ENCODE measurements at regions not wholly inside any gene's neighbourhood (a gene's known extent, or its start where the extent isn't known, plus 50 kb on each side); places are given as distances from the start of the nearest gene placed in this dataset.

DNA sequence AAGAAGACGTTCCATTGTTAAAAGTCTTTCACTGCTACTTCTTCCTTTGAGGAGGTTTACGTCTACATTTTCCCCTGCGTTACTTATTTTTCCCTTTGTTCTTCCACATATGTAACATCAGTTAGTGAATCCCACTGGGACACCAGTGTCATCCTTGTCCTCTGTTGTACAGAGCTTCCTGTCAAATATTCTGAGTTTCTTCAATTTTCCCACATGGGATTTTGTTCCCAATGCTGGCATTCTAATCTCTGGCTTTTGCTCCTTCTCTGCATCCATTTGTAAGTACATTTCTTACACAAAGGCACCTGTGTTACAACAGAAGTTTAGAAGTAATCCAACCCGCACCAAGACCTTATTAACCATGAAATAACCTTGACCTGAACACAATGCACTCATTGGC is 627.4 kb upstream of the PFKP start:
- DNase-seq (ENCODE audit: low spot score), result no peak

DNA sequence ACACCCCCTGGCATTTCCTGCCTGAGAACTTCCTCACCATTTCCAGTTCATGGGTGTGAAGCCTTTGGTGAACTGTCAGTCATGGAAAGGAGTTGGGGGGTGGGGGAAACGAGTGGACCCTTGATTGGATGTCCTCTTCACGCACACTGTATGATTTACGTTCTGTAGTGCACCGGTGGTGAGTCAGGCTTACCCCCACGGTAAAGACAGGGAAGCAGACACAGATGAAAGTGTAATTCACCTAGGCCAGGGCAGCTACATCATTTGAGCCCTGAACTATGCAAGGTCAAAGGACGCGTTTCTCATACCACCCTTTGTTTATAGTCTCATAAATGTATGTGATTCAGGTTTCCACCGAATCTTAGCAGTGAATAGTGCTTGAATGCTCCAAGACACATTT is 628.3 kb upstream of the PFKP start:
- DNase-seq (ENCODE audit: low spot score), result no peak

DNA sequence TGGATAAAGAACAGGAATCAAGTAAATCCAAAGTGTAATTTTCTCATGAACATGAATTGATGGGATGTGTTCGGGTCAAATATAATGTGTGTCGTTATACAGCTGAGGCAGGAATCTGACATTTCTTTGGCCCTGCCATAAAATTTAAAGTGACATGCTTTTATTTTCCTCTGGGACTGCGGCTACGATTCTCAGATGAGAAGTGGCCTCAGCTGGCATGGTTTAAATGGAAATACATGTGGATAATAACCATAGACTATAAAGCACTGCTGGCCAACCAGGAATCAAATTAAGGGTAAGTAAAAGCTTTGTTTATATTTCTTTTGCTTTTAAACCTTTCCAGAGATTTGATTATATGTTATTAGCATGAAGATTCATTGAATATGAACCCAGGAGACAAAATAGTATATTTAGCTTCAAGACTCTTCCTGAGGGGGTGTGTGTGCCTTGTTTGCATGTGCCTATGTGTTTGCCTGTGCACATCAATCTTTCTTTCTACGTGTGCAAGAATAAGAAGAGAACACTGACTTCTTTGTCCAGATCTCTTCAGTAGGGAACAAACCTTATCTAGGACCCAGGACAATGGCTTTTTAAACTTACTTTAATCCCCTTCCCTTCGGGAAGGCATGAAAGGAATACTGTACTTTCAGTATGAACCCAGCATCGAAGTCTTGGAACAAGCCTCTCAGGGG is 629.0 kb upstream of the PFKP start:
- DNase-seq (ENCODE audit: low spot score), result no peak

- DNase-seq (ENCODE audit: low spot score), result no peak
Observed at GRCh38 chr10:2436933-2437332, 630.4 kb upstream of the PFKP start.

DNA sequence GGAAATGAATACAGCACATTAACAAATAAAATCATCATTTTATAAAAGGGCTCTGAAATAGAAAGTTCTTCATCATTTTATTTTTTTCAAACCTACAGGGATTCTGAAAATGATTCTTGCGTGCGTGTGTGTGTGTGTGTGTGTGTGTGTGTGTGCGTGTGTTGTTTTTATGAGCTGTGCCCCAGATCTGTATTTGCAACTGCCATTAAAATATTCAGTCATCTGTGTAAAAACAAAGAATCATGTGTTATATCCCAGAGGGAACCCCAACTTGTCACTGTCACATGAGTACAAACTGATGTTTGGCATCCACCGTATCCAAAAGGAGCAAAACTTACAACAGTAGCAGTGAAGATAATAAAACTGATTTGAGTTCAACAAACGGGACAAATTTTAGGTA is 635.4 kb upstream of the PFKP start:
- DNase-seq (ENCODE audit: low spot score), result no peak

DNA sequence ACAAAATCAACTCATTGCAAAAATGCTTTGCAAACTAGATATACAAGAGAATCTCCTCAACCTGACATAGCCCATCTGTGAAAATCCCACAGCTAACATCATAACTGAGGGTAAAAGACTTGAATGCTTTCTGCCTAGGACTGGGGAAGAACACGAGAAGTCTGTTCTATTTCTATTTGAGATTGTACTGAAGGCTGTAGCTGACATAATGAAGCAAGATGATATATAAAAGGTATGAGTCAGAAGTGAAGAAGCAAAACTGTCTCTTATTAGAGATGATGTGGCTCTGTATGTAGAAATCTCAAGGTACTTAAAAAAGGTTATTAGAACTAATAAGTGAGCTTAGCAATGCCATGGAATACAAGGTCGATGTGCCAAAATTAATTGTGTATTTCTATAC is 639.9 kb upstream of the PFKP start:
- DNase-seq (ENCODE audit: low spot score), result no peak

GRCh38 chr10:2425320-2425719 is 642.0 kb upstream of the PFKP start:
- DNase-seq (ENCODE audit: low spot score), result no peak

DNA sequence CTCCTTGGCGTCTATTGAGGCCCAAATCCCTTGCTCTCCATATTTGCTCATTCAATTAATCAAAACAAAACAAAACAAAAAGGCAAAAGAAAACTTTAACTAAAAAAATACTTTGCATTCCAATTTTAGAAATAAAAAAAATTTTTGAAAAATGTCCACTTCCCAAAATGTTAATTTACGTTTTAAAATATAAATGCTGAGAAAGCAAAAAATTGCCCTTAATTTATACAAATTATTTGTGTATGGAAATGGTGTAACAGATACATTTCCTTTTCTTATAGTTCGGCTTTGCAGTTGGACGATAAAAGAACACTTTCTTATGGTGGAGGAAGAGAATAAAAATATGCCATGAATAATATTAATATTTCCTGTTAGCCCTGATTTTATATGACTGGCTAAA is 652.8 kb upstream of the PFKP start:
- no peak for DNase-seq (ENCODE audit: low spot score)

DNA sequence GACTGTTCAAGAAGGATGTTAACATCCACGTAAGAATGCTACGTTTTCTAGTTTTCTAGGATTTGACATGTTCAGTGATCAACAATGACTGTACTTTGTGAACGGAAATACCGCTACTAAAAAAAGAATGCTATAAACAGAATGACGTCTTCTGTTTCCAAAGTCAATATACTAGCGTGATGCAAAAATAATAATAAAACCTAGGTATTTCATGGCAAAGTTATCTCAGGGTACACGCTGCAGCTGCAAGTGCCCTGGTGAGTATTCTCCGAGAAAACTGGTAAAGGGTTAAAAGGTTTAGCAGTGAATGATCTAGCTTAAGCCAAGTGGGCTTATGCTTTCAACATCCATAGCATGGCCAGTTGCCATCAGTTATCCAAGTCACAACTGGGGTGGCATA is 653.3 kb upstream of the PFKP start:
- DNase-seq (ENCODE audit: low spot score), result no peak

DNA sequence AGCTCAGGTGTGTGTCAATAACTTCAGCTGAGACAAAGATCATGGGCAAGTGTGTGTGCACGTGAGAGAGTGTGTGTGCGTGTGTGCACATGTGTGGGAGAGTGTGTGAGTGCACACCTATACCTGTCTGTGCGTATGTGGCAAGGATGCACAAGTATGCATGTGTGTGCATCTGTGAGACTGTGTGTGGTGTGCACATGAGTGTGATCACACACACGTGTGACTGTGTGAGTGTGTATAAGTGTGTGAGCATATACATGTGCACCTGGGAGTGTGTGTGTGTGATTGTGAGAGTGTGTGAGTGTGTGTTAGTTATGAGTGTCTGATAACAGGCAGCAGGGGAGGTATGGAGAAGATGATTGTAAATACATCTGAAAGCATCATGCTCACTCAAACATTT is 657.3 kb upstream of the PFKP start:
- no peak for DNase-seq (ENCODE audit: low spot score)

GRCh38 chr10:2401459-2401858 is 664.1 kb upstream of the ADARB2 start:
- no peak for DNase-seq (ENCODE audit: low spot score)

DNA sequence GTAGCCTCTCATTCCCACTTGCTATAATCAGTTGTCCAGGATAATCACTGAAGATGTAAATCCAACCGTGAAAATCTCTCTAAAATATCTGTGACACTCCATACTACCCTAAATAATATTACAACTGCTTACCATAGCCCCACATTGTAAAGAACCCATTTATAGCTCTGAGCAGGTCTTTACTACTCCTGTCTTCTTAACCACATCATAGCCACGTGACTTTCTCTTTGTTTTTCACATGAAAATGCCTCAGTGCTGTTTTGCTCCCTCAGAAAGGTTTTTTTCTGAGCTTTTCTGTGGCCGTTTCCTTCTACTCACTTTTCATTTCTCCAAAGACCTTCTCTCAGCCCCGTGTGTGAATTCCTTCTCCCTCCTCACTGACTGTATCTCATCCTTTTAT is 662.2 kb upstream of the ADARB2 start:
- DNase-seq (ENCODE audit: low spot score), result no peak

- DNase-seq (ENCODE audit: low spot score), result peak; percentile 26
Observed at GRCh38 chr10:2392145-2392812, 655.0 kb upstream of the ADARB2 start.

DNA sequence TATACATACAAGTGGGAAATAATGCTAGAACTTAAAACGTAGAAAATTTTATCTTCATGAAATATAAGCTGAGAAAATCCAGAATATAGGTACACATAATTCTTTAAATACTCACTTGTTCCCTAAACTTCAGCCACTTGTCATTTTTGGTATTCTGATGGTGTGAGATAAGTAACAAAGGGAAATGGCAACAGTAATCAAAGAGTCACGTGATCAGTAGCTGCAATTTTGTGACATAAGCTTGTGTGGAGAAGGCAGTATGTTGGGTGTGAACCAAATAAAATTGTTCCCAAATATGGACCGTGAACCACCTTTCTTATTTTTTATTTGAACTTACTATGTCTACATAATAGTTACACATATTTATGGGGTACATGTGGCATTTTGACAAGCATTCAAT is 650.3 kb upstream of the ADARB2 start:
- DNase-seq (ENCODE audit: low spot score), result no peak

GRCh38 chr10:2387261-2387660 is 649.9 kb upstream of the ADARB2 start:
- DNase-seq (ENCODE audit: low spot score), result no peak

DNA sequence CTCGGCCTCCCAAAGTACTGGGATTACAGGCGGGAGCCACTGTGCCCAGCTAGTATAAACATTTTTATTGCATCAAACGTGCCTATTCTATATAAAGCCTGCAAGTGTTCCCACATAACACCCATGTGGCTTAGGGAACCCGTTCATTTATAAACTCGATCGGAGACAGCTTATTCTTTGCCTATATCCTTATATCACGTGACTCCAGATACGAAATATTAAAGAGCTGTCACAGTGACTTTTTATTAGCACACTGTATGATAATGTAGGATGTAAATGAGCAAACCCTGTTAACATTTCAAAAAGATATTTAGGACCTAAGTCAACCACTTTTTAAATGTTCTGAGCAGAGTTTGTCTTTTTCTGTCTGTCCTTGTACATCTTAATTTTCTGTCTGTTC is 642.9 kb upstream of the ADARB2 start:
- no peak for DNase-seq (ENCODE audit: low spot score)

GRCh38 chr10:2367083-2367482 is 629.8 kb upstream of the ADARB2 start:
- no peak for DNase-seq (ENCODE audit: low spot score)

DNA sequence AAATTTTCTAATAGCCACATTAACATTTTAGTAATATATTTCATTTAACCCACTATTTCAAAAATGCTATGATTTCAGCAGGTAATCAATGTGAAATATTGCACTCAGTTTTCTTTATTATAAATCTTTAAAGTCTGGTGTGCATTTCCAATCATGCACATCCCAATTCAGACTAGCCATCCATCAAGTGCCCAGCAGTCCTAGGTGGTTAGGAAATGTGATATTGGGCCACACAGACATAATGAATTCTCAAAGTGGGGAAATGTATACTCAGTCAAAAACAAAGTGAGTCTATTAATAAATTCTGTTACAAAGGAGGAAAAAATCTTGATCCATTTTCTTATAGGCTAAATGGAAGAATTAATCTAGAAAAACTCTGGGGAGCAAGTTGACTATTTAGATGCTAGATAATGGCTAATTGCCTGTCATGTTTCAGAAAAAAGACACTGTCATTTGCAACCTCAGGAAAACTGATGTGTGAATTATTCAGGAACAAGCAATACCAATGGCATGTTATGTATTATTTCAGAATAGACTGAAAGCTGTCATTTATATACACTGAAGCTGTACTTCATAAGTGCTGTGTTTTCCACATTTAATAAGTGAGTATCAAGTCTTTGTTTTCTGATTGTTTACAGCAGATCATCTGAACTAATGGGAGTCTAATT is 629.1 kb upstream of the ADARB2 start:
- DNase-seq (ENCODE audit: low spot score), result no peak

GRCh38 chr10:2362331-2362730 is 625.0 kb upstream of the ADARB2 start:
- no peak for DNase-seq (ENCODE audit: low spot score)

DNA sequence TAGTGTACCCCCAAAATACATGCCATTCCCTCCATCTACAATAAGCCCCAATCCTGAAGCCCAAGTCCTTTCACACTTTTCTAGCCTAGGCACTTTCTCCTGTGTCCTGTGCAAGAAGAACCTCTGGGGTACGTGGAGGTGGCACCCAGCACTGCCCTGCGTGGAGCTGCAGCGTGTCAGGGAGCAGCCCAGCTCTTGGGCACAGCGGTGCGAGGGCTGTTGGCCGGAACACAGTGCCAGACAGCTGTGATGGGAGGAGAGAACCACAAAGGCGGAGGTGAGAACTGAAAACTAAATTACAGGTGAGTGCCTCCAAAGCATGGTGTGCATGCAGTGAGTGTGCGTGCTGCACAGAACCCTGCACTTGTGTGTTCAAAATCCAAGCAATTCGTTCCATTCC is 621.3 kb upstream of the ADARB2 start:
- no peak for DNase-seq (ENCODE audit: low spot score)

GRCh38 chr10:2356670-2357069 is 619.3 kb upstream of the ADARB2 start:
- no peak for DNase-seq (ENCODE audit: low spot score)

- DNase-seq (ENCODE audit: low spot score), result no peak
Observed at GRCh38 chr10:2351566-2351965, 614.2 kb upstream of the ADARB2 start.

GRCh38 chr10:2342206-2342605 is 604.9 kb upstream of the ADARB2 start:
- DNase-seq (ENCODE audit: low spot score), result no peak
